UCSD-AML1 (cell line): ENCODE measurements at regions not wholly inside any gene's neighbourhood (a gene's known extent, or its start where the extent isn't known, plus 50 kb on each side); places are given as distances from the start of the nearest gene placed in this dataset.

Source experiments
- DNase-seq: peaks from one replicate; lab custom pipeline; 2025; ENCODE audit not compliant: unreplicated experiment; lab: John Stamatoyannopoulos, UW

- DNase-seq: no peak
These were observed 358.1 kb upstream of the SYT4 start for GRCh38 chr18:43635397-43635796.

DNA sequence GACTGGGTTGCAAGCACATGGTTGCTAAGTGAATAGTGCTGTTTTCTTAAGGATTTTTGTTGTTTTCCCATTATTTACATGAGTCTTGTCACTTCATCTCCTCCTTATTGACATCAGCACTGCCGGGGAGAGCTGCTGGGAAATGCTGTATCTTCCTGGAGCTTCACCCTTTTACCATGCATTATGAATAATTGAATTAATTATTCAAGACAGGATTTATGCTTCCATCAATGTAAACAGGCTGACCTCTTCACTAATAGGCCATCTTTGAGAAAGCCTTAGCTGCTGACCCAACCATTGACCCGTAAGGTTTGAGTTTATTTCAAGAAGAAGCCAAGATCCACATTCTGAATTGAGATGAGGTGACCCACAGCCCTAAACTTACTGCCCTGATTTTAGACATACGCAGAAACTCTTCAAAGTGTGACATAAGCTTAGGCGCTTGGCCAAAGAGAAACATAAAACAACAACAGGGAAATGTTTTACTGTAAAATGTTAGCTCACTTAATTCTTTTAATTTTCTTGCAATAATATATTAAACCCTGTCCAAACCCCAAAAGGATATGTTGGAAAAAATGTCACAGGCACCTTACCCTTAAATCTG is 365.5 kb upstream of the SYT4 start:
- no peak for DNase-seq

GRCh38 chr18:43648002-43648401 is 370.7 kb upstream of the SYT4 start:
- DNase-seq: no peak

DNA sequence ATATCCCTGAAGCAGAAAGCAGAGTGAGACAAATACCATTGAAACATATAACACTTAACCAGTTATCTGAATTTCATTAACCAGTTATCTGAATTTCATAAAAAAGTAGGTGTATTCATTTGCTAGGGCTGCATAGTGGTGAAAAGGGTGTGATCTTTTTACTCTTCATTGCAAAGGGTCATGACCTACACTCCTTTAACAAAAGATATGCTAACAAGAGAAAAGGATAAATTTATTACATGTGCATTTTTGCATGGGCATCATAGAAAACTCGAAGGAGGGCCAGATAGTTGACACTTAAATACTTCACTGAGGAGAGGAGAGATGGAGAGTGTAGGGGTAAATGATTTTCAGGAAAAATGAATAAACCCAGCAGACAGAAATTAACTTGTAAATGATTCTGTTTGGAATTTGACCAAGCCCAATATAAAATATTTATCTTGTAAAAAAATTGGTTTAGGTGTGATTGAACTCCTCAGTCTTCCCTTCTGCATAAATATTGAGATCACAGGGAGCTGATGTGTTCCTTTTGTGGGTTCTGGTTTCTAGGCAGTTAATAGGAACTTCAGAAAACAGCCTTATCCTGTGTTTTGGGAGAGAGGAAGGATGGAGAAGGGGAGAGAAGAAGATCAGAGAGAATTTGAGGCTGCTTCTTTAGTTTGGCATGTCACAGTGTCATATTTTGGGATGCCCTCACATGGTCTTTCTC is 372.5 kb upstream of the SYT4 start:
- DNase-seq: no peak

DNA sequence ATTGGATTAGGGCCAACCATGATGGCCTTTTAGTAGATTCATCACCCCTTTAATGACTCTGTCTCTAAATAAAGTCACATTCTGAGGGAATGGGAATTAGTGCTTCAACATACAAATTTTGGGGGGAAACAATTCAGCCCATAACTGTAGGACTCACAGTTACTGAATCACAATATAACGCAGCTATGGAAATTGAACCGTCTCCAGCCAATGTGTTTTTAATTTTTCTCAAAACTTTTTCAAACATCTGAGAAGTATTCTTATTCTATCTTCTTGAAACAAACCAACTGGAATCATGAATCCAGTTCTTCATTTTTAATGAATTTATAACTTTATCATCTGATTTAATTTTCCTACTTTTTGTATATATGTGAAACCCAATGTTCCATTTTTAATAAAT is 373.1 kb upstream of the SYT4 start:
- DNase-seq: no peak

- DNase-seq: no peak
These were observed 373.8 kb upstream of the SYT4 start for GRCh38 chr18:43651057-43651456.

GRCh38 chr18:43656547-43656946 is 379.3 kb upstream of the SYT4 start:
- DNase-seq: no peak

- DNase-seq: no peak
These were observed 384.3 kb upstream of the SYT4 start for GRCh38 chr18:43661570-43661969.

DNA sequence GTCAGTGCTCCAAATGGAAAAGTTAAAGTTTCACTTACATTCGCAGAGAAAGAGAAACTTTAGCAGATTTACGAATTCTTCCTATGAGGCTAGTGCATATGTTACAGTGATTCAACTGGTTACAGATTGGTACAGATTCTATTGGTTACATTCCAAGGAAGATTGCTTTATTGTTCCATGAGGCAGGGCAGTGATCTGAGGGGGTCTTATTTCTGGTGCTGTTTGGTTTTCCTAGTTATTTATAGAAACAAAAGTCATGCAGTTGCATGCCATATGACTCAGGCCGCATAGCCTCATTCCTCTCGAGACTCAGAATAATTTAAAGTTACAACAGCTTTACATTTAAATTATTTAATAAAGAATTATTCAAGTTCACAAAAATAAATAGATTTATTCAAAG is 385.4 kb upstream of the SYT4 start:
- DNase-seq: no peak

- DNase-seq: no peak
These were observed 385.9 kb upstream of the SYT4 start for GRCh38 chr18:43663159-43663558.

GRCh38 chr18:43664487-43665008 is 387.3 kb upstream of the SYT4 start:
- no peak for DNase-seq

- no peak for DNase-seq
These were observed 388.0 kb upstream of the SYT4 start for GRCh38 chr18:43665105-43665788.

GRCh38 chr18:43668866-43669265 is 391.6 kb upstream of the SYT4 start:
- no peak for DNase-seq

DNA sequence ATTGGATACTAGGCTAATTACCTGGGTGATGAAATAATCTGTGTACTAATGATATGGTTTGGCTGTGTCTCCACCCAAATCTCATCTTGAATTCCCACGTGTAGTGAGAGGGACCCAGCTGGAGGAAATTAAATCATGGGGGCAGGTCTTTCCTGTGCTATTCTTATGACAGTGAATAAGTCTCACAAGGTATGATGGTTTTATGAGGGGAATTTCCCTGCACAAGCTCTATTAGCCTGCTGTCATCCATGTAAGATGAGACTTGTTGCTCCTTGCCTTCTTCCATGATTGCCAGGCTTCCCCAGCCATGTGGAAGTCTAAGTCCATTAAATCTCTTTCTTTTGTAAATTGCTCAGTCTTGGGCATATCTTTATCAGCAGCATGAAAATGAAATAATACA is 394.1 kb upstream of the SYT4 start:
- DNase-seq: no peak

GRCh38 chr18:43680096-43680495 is 402.8 kb upstream of the SYT4 start:
- DNase-seq: no peak

DNA sequence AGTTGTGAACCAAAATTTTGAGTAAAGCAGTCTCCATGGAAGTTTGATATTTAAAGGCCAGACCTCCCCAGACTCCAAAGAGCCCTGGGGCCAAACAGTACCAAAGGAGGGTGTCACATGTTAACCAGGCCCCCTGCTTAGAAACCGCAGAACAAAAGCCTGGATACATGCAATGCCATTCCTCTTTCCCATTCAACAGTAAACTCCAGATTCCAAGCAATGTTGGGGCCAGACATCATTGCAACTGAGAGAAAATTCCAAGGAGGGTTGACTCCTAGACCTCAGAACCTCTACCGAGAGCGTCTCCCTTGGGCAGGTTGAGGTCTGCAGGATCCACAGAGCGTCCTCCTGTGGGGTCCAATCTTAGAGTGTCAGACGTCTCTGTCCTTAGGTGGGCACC is 404.4 kb upstream of the SYT4 start:
- DNase-seq: no peak

- DNase-seq: no peak
These were observed 404.9 kb upstream of the SYT4 start for GRCh38 chr18:43682196-43682595.

DNA sequence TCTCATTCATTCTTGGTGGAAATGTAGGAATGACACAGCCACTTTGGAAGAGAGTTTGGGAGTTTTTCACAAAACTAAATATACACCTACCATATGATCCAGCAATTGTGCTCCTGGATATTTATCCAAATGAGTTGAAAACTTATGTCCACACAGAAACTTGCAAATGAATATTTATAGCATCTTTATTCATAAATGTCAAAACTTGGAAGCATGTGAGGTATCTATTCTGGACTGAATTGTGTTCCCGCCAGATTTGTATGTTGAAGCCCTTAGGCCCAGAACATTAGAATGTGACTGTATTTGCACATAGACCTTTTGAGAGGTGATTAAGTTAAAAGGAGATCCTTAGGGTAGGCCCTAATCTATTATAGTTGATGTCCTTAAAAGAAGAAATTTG is 409.4 kb upstream of the SYT4 start:
- DNase-seq: no peak

DNA sequence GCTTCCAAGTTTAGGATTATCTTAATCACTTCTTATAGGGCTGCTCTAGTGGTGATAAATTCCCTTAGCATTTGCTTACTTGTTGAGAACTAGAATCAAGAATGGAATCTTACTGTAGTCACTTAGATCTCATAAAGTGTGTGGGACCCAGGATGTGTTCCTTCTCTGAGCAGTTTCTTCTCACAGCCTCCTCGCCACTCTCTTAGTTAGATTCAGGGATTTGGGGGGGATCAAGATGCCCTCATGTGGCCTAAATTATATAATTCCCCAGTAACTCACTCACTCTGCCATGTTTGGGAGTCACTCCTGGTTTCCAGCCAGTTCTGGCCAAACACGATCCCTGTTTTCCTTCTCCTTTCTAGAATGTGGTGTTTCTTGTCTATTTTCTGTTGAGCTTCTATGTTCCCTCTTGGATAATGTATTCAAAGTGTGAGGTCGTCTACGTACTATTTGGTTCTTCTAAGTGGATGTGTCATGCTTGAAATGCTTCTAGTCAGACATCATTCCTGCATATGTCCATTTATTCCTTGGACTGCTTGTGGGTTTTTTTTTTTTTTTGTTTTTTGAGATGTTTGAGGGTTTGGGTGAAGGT is 414.9 kb upstream of the SYT4 start:
- no peak for DNase-seq

DNA sequence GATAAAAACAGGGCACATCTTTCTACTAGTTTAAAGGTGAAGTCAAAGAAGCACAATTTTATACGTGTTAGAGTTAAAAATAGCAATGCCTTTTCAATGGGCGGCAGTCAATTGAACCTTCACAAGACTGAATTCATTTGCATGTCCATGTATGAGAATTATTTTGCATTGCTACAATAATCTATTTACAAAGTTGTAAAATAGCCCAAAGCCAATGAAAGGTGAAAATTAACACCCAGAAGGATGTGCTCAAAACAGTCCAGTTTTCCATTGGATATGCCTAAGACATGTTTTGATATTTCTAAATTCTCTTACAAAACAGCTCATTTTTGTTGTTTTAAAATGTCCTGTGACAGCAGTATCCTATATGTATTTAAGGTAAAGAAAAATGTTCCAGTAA is 425.1 kb upstream of the SYT4 start:
- no peak for DNase-seq

DNA sequence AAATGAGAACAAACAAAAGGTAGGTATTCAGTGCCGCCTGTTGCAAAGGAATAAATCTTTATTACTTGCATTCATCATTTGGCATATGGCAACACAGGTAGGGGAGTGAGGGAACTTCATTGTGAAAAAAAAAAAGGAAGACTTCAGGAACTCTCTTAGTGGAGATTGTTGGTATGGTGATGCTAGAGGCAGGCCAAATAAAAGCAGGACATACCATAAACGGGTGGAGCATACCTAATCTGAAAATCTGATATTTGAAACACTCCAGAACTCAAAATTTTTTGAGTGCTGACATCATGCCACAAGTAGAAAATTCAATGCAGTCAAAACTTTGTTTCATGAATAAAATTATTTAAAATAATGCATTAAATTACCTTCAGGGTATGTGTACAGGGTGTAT is 425.8 kb upstream of the SYT4 start:
- DNase-seq: no peak

- no peak for DNase-seq
These were observed 428.6 kb upstream of the SYT4 start for GRCh38 chr18:43705850-43706249.
